ENCODE measurements at regions not wholly inside any gene's neighbourhood (a gene's known extent, or its start where the extent isn't known, plus 50 kb on each side); places are given as distances from the start of the nearest gene placed in this dataset.

- no peak for DNase-seq (ENCODE audit: low spot score in 2 of 2, unreplicated experiment in 2 of 2)
- Mint-ChIP-seq H3K36me3 (no peaks in the 10 kb centered on the region), H3K27ac (no peak overlapping the region), H3K9me3 (peaks cover 21% of the 10 kb centered on the region), H3K4me3 (no peak overlapping the region), H3K4me1 (no peaks in the 10 kb centered on the region), H3K27me3 (ENCODE audit: low read depth) (no peaks in the 10 kb centered on the region)
- no peak for TF ChIP-seq CTCF (IDR thresholded peaks at IDR 0.05; ENCODE audit: unreplicated experiment)
Measured at GRCh38 chr20:54746796-54747195, 271.4 kb downstream of the DOK5 start.

- no peaks in the 10 kb centered on the region for H3K4me1 Mint-ChIP-seq
- H3K36me3 Mint-ChIP-seq: no peaks in the 10 kb centered on the region
- H3K27me3 Mint-ChIP-seq (ENCODE audit: low read depth): no peaks in the 10 kb centered on the region
- TF ChIP-seq CTCF (IDR thresholded peaks at IDR 0.05; ENCODE audit: unreplicated experiment): no peak
- H3K27ac Mint-ChIP-seq: no peak overlapping the region
- no peak for DNase-seq (ENCODE audit: low spot score in 2 of 2, unreplicated experiment in 2 of 2)
- H3K4me3 Mint-ChIP-seq: no peak overlapping the region
- H3K9me3 Mint-ChIP-seq: peaks cover 21% of the 10 kb centered on the region
Measured at GRCh38 chr20:54745780-54746179, 270.4 kb downstream of the DOK5 start.

- no peak for DNase-seq (ENCODE audit: low spot score in 2 of 2, unreplicated experiment in 2 of 2)
- no peaks in the 10 kb centered on the region for H3K36me3 Mint-ChIP-seq
- H3K27ac Mint-ChIP-seq: no peak overlapping the region
- H3K9me3 Mint-ChIP-seq: peaks cover 21% of the 10 kb centered on the region
- no peaks in the 10 kb centered on the region for H3K4me1 Mint-ChIP-seq
- TF ChIP-seq CTCF (IDR thresholded peaks at IDR 0.05; ENCODE audit: unreplicated experiment): no peak
- no peak overlapping the region for H3K4me3 Mint-ChIP-seq
- no peaks in the 10 kb centered on the region for H3K27me3 Mint-ChIP-seq (ENCODE audit: low read depth)
Measured at GRCh38 chr20:54744097-54744496, 268.7 kb downstream of the DOK5 start.

- no peak for TF ChIP-seq CTCF (IDR thresholded peaks at IDR 0.05; ENCODE audit: unreplicated experiment)
- peaks cover 8% of the 10 kb centered on the region for H3K9me3 Mint-ChIP-seq
- no peaks in the 10 kb centered on the region for H3K36me3 Mint-ChIP-seq
- H3K4me3 Mint-ChIP-seq: no peak overlapping the region
- peaks cover 2% of the 10 kb centered on the region for H3K27me3 Mint-ChIP-seq (ENCODE audit: low read depth)
- no peak for DNase-seq (ENCODE audit: low spot score in 2 of 2, unreplicated experiment in 2 of 2)
- no peaks in the 10 kb centered on the region for H3K4me1 Mint-ChIP-seq
- H3K27ac Mint-ChIP-seq: no peak overlapping the region
Measured at GRCh38 chr20:54742193-54742592, 266.8 kb downstream of the DOK5 start.

DNA sequence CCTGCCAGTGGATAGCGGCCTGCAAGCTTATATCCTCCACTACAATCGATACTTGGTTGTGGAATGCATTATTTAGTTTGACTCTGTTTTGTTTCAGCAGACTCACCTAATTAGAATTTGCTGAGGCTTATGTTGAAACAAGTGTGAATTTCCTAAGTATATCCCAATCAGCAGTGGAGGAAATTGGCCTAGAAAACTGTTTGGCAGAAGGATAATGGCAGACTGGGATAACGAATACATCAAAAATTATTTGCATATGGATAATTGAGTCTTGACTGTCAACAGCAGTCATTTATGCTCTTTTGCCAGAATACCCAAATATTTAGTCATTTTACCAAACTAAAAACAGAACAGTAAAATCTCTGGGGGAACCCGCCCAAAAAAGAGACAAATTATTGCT, 261.0 kb downstream of the DOK5 start:
- Mint-ChIP-seq H3K9me3 (no peaks in the 10 kb centered on the region), H3K36me3 (no peaks in the 10 kb centered on the region)

More for the DNA sequence above, 261.0 kb downstream of the DOK5 start:
- Mint-ChIP-seq H3K4me3 (no peak overlapping the region), H3K27ac (no peak overlapping the region), H3K27me3 (ENCODE audit: low read depth) (peaks cover 9% of the 10 kb centered on the region), H3K4me1 (no peaks in the 10 kb centered on the region)
- DNase-seq (ENCODE audit: low spot score in 2 of 2, unreplicated experiment in 2 of 2): no peak
- TF ChIP-seq CTCF (IDR thresholded peaks at IDR 0.05; ENCODE audit: unreplicated experiment): no peak

All from mesothelial cell of epicardium (in vitro differentiated cells).